ENCODE measurements at regions not wholly inside any gene's neighbourhood (a gene's known extent, or its start where the extent isn't known, plus 50 kb on each side); places are given as distances from the start of the nearest gene placed in this dataset.

- no peak overlapping the region for H3K27ac Mint-ChIP-seq
- DNase-seq (peak in 12 of 14 experiments; percentile 4 to 50 (median 26)), ATAC-seq (ENCODE audit: poor library complexity) (no peak)
- peaks cover 5% of the 10 kb centered on the region for H3K9me3 Mint-ChIP-seq
- no peak overlapping the region for H3K4me3 ChIP-seq (ENCODE audit: low read length)
- H3K36me3 Mint-ChIP-seq (ENCODE audit: low read depth): no peaks in the 10 kb centered on the region
- peaks cover 80% of the 10 kb centered on the region for H3K27me3 Mint-ChIP-seq
- no peaks in the 10 kb centered on the region for H3K36me3 ChIP-seq (ENCODE audit: insufficient read depth, low read length)
- no peaks in the 10 kb centered on the region for H3K4me1 ChIP-seq (ENCODE audit: insufficient read depth, low read length)
- H3K27ac ChIP-seq (ENCODE audit: low read depth in 1 of 2, low read length in 2 of 2): no peak overlapping the region
- ChIA-PET CTCF (interaction anchor here (0.6 kb wide), 1 partner anchor 19 kb away, joined by 3 read pairs; no protein-coding TSS in a partner anchor), POLR2A (no interaction called here)
- peak; percentile 54 for TF ChIP-seq CTCF (IDR thresholded peaks at IDR 0.05)
- H3K27me3 ChIP-seq (ENCODE audit: control insufficient read depth in 1 of 2, insufficient read depth in 2 of 2, low read length in 2 of 2): peaks cover 12 to 15% of the 10 kb centered on the region in 2 experiments
- no peaks in the 10 kb centered on the region for H3K9me3 ChIP-seq (ENCODE audit: control insufficient read depth in 1 of 2, insufficient read depth in 1 of 2, low read length in 2 of 2)
- H3K4me1 Mint-ChIP-seq (ENCODE audit: low read depth): no peaks in the 10 kb centered on the region
- intact Hi-C loops (cut with DNase I, micrococcal nuclease): loop anchor here in 1 of 2 experiments (2.0 kb wide), 1 partner anchor 717 kb away; no protein-coding TSS in a partner anchor
- no peak overlapping the region for H3K4me3 Mint-ChIP-seq
These were observed 76.7 kb upstream of the RGS6 start for GRCh38 chr14:71855399-71856036.

GRCh38 chr14:71856199-71856919, 75.9 kb upstream of the RGS6 start:
- no peak for TF ChIP-seq CTCF (IDR thresholded peaks at IDR 0.05)
- CTCF ChIA-PET: no interaction called here
- POLR2A ChIA-PET: no interaction called here
- intact Hi-C loops (cut with DNase I, micrococcal nuclease): no loop called here
- Histone ChIP-seq H3K27me3 (ENCODE audit: control insufficient read depth in 1 of 2, insufficient read depth in 2 of 2, low read length in 2 of 2) (peaks cover 12 to 13% of the 10 kb centered on the region in 2 experiments), H3K9me3 (ENCODE audit: control insufficient read depth in 1 of 2, insufficient read depth in 1 of 2, low read length in 2 of 2) (no peaks in the 10 kb centered on the region), H3K27ac (ENCODE audit: low read depth in 1 of 2, low read length in 2 of 2) (no peak overlapping the region), H3K36me3 (ENCODE audit: insufficient read depth, low read length) (no peaks in the 10 kb centered on the region), H3K4me3 (ENCODE audit: low read length) (no peak overlapping the region), H3K4me1 (ENCODE audit: insufficient read depth, low read length) (no peaks in the 10 kb centered on the region)
- ATAC-seq (ENCODE audit: poor library complexity) (no peak), DNase-seq (no peak)
- Mint-ChIP-seq H3K27me3 (peaks cover 81% of the 10 kb centered on the region), H3K36me3 (ENCODE audit: low read depth) (no peaks in the 10 kb centered on the region), H3K27ac (no peak overlapping the region), H3K4me3 (no peak overlapping the region), H3K9me3 (peaks cover 5% of the 10 kb centered on the region), H3K4me1 (ENCODE audit: low read depth) (no peaks in the 10 kb centered on the region)

GRCh38 chr14:71863049-71863448, 69.2 kb upstream of the RGS6 start:
- POLR2A ChIA-PET: no interaction called here
- Histone ChIP-seq H3K27me3 (ENCODE audit: control insufficient read depth in 1 of 2, insufficient read depth in 2 of 2, low read length in 2 of 2) (no peaks in the 10 kb centered on the region), H3K27ac (ENCODE audit: low read depth in 1 of 2, low read length in 2 of 2) (no peak overlapping the region), H3K9me3 (ENCODE audit: control insufficient read depth in 1 of 2, insufficient read depth in 1 of 2, low read length in 2 of 2) (no peaks in the 10 kb centered on the region), H3K36me3 (ENCODE audit: insufficient read depth, low read length) (no peaks in the 10 kb centered on the region), H3K4me3 (ENCODE audit: low read length) (no peak overlapping the region), H3K4me1 (ENCODE audit: insufficient read depth, low read length) (no peaks in the 10 kb centered on the region)
- Mint-ChIP-seq H3K27me3 (peaks cover 32% of the 10 kb centered on the region), H3K4me3 (no peak overlapping the region), H3K36me3 (ENCODE audit: low read depth) (no peaks in the 10 kb centered on the region), H3K9me3 (no peaks in the 10 kb centered on the region), H3K4me1 (ENCODE audit: low read depth) (no peaks in the 10 kb centered on the region), H3K27ac (no peak overlapping the region)
- TF ChIP-seq CTCF (IDR thresholded peaks at IDR 0.05): no peak
- intact Hi-C loops (cut with DNase I, micrococcal nuclease): no loop called here
- CTCF ChIA-PET: no interaction called here
- no peak for DNase-seq
- no peak for ATAC-seq (ENCODE audit: poor library complexity)
